Motor neuron (in vitro differentiated cells): ENCODE measurements at regions not wholly inside any gene's neighbourhood (a gene's known extent, or its start where the extent isn't known, plus 50 kb on each side); places are given as distances from the start of the nearest gene placed in this dataset.

ENCODE experiments used
- ATAC-seq, 8 experiments: fragments of 200-7000 bp; cut with Tn5 transposase; replicated peaks in 6 of 8; 2 replicates each; pipeline ENCODE4 v1.8.0; 2021; ENCODE audit warnings: mild to moderate bottlenecking in 8 of 8, moderate library complexity in 8 of 8
- H3K27ac ChIP-seq, 2 donors: fragments of 250-450 bp; sonication (Bioruptor Pico); 2 replicates each; pipeline ENCODE4 v1.9.0; 2021; ENCODE audit warnings: antibody characterized with exemption in 2 of 2, mild to moderate bottlenecking in 2 of 2, moderate library complexity in 1 of 2
- H3K4me1 ChIP-seq, 2 donors: fragments of 250-450 bp; sonication (Bioruptor Pico); replicated peaks in 1 of 2; 2 replicates each; pipeline ENCODE4 v1.6.1; 2021; ENCODE audit warnings: antibody characterized with exemption in 2 of 2, mild to moderate bottlenecking in 2 of 2, moderate library complexity in 1 of 2
- H3K4me3 ChIP-seq, 5 donors: fragments of 250-450 bp; sonication (Bioruptor Pico); 2 replicates each; pipeline ENCODE4 v1.9.0; 2021; ENCODE audit warnings: antibody characterized with exemption in 5 of 5, mild to moderate bottlenecking in 5 of 5, moderate library complexity in 4 of 5
- WGBS, 10 experiments: fragments of 450-650 bp; shearing (Covaris generic); methylation state at CpG; one replicate each; pipeline ENCODE4 v1.0.0; 2022; 5-methylcytosine and 5-hydroxymethylcytosine counted together
- in situ Hi-C, 9 experiments: fragments of 400-800 bp; cut with MboI; loops; one replicate each; pipeline ENCODE4 v1.15.0; 2021; ENCODE audit warnings: low sequenced_read_pairs in 9 of 9, low pct_unique_long_range_greater_than_20kb in 2 of 9; ENCODE audit not compliant: unreplicated experiment in 9 of 9

- no peak overlapping the region for H3K4me3 ChIP-seq
- WGBS, 10 experiments, result 0 to 100% (median 67%) methylated on average over 1 to 2 of the region's 2 CpGs; no CpG with 5 or more reads in 1 of the 10 experiments
- in situ Hi-C loops, result no loop called here
- ATAC-seq, result no peak
- H3K4me1 ChIP-seq, result peaks cover 0 to 6% of the 10 kb centered on the region in 2 donors
- no peak overlapping the region for H3K27ac ChIP-seq
Measured at GRCh38 chr3:80233576-80233975, 465.8 kb upstream of the ROBO1 start.

GRCh38 chr3:80232760-80233159 lies 465.0 kb upstream of the ROBO1 start:
- 0 to 100% (median 38%) methylated on average over 1 to 5 of the region's 5 CpGs for WGBS, 10 experiments
- ATAC-seq, result peak in 2 of 8 experiments; percentile 35 to 68
- Histone ChIP-seq H3K4me3 (no peak overlapping the region), H3K4me1 (peaks cover 0 to 6% of the 10 kb centered on the region in 2 donors), H3K27ac (no peak overlapping the region)
- in situ Hi-C loops, result no loop called here

- ATAC-seq, result no peak
- no peak overlapping the region for H3K27ac ChIP-seq
- peaks cover 0 to 6% of the 10 kb centered on the region in 2 donors for H3K4me1 ChIP-seq
- WGBS, 10 experiments, result 0 to 88% (median 65%) methylated on average over 1 to 2 of the region's 2 CpGs; no CpG with 5 or more reads in 1 of the 10 experiments
- in situ Hi-C loops, result no loop called here
- H3K4me3 ChIP-seq, result no peak overlapping the region
Measured at GRCh38 chr3:80230962-80231361, 463.2 kb upstream of the ROBO1 start.

- no peak overlapping the region for H3K27ac ChIP-seq
- no peak overlapping the region for H3K4me3 ChIP-seq
- 0 to 100% (median 83%) methylated on average over 1 of the region's 1 CpG; no CpG with 5 or more reads in 5 of the 10 experiments for WGBS, 10 experiments
- ATAC-seq, result no peak
- in situ Hi-C loops, result no loop called here
- H3K4me1 ChIP-seq, result no peaks in the 10 kb centered on the region
Measured at GRCh38 chr3:80227216-80227615, 459.4 kb upstream of the ROBO1 start.

GRCh38 chr3:80215191-80215590 lies 447.4 kb upstream of the ROBO1 start:
- peak in 1 of 8 experiments; percentile 36 for ATAC-seq
- H3K27ac ChIP-seq, result no peak overlapping the region
- WGBS, 10 experiments, result 15 to 91% (median 52%) methylated on average over 2 of the region's 2 CpGs; no CpG with 5 or more reads in 2 of the 10 experiments
- H3K4me1 ChIP-seq, result peaks cover 0 to 2% of the 10 kb centered on the region in 2 donors
- in situ Hi-C loops, result no loop called here
- H3K4me3 ChIP-seq, result no peak overlapping the region

GRCh38 chr3:80213086-80213485 lies 445.3 kb upstream of the ROBO1 start:
- WGBS, 10 experiments, result 10 to 85% (median 69%) methylated on average over 1 to 4 of the region's 4 CpGs

GRCh38 chr3:80192936-80193335 lies 425.1 kb upstream of the ROBO1 start:
- WGBS, 10 experiments, result 8 to 100% (median 56%) methylated on average over 1 to 3 of the region's 3 CpGs
- Histone ChIP-seq H3K4me1 (peaks cover 7% of the 10 kb centered on the region in 2 donors), H3K4me3 (no peak overlapping the region), H3K27ac (no peak overlapping the region)
- in situ Hi-C loops, result no loop called here
- no peak for ATAC-seq

More at GRCh38 chr3:80213086-80213485, 445.3 kb upstream of the ROBO1 start:
- in situ Hi-C loops, result no loop called here
- peaks cover 0 to 3% of the 10 kb centered on the region in 2 donors for H3K4me1 ChIP-seq
- H3K4me3 ChIP-seq, result no peak overlapping the region
- H3K27ac ChIP-seq, result no peak overlapping the region
- ATAC-seq, result no peak

- peak in 5 of 8 experiments; percentile 50 to 93 (median 57) for ATAC-seq
Measured at GRCh38 chr3:80190051-80190450, 422.3 kb upstream of the ROBO1 start.

GRCh38 chr3:80187981-80188380 lies 420.2 kb upstream of the ROBO1 start:
- ATAC-seq, result no peak
- Histone ChIP-seq H3K4me1 (peaks cover 7% of the 10 kb centered on the region in 2 donors), H3K4me3 (no peak overlapping the region), H3K27ac (no peak overlapping the region)
- 0 to 100% (median 83%) methylated on average over 1 to 2 of the region's 2 CpGs; no CpG with 5 or more reads in 1 of the 10 experiments for WGBS, 10 experiments
- in situ Hi-C loops, result no loop called here

More at GRCh38 chr3:80190051-80190450, 422.3 kb upstream of the ROBO1 start:
- 0 to 60% (median 33%) methylated on average over 1 to 3 of the region's 3 CpGs; no CpG with 5 or more reads in 1 of the 10 experiments for WGBS, 10 experiments
- Histone ChIP-seq H3K4me1 (peaks cover 7% of the 10 kb centered on the region in 2 donors), H3K4me3 (no peak overlapping the region), H3K27ac (no peak overlapping the region)
- in situ Hi-C loops, result no loop called here

- Histone ChIP-seq H3K27ac (no peak overlapping the region), H3K4me1 (peaks cover 6 to 33% of the 10 kb centered on the region in 2 donors), H3K4me3 (no peak overlapping the region)
- in situ Hi-C loops, result no loop called here
- 0 to 73% (median 55%) methylated on average over 1 to 3 of the region's 3 CpGs for WGBS, 10 experiments
- peak in 4 of 8 experiments; percentile 64 to 91 (median 86) for ATAC-seq
Measured at GRCh38 chr3:80159990-80160506, 392.2 kb upstream of the ROBO1 start.

- WGBS, 10 experiments, result 5 to 88% (median 75%) methylated on average over 1 to 3 of the region's 3 CpGs; no CpG with 5 or more reads in 1 of the 10 experiments
Measured at GRCh38 chr3:80158332-80158731, 390.5 kb upstream of the ROBO1 start.

GRCh38 chr3:80157546-80157945 lies 389.7 kb upstream of the ROBO1 start:
- Histone ChIP-seq H3K27ac (no peak overlapping the region), H3K4me3 (no peak overlapping the region), H3K4me1 (peaks cover 6 to 33% of the 10 kb centered on the region in 2 donors)
- WGBS, 10 experiments, result 10 to 100% (median 71%) methylated on average over 2 of the region's 2 CpGs; no CpG with 5 or more reads in 2 of the 10 experiments
- in situ Hi-C loops, result no loop called here
- ATAC-seq, result no peak

More at GRCh38 chr3:80158332-80158731, 390.5 kb upstream of the ROBO1 start:
- ATAC-seq, result no peak
- in situ Hi-C loops, result no loop called here
- Histone ChIP-seq H3K4me3 (no peak overlapping the region), H3K27ac (no peak overlapping the region), H3K4me1 (peaks cover 6 to 33% of the 10 kb centered on the region in 2 donors)

- in situ Hi-C loops, result no loop called here
- H3K27ac ChIP-seq, result no peak overlapping the region
Measured at GRCh38 chr3:80152692-80153091, 384.9 kb upstream of the ROBO1 start.

GRCh38 chr3:80142714-80143113 lies 374.9 kb upstream of the ROBO1 start:
- H3K27ac ChIP-seq, result no peak overlapping the region
- WGBS, 10 experiments, result 2 to 100% (median 65%) methylated on average over 3 to 4 of the region's 4 CpGs
- in situ Hi-C loops, result no loop called here
- no peak overlapping the region for H3K4me3 ChIP-seq
- no peak for ATAC-seq
- peaks cover 0 to 6% of the 10 kb centered on the region in 2 donors for H3K4me1 ChIP-seq

More at GRCh38 chr3:80152692-80153091, 384.9 kb upstream of the ROBO1 start:
- no peak for ATAC-seq
- Histone ChIP-seq H3K4me1 (peaks cover 0 to 8% of the 10 kb centered on the region in 2 donors), H3K4me3 (no peak overlapping the region)
- 0 to 71% (median 56%) methylated on average over 1 to 3 of the region's 3 CpGs for WGBS, 10 experiments
